ENCODE measurements at regions not wholly inside any gene's neighbourhood (a gene's known extent, or its start where the extent isn't known, plus 50 kb on each side); places are given as distances from the start of the nearest gene placed in this dataset.

GRCh38 chr11:10978198-10978597 lies 120.3 kb upstream of the ZBED5 start:
- FAIRE-seq (no peak), DNase-seq (ENCODE audit: low read depth, low spot score) (no peak)
- no TSS peak for BruUV-seq (replicated peaks)
- H3K9me1 ChIP-seq (replicated peaks; ENCODE audit: control insufficient read depth, extremely low read depth, insufficient read depth, low read length), result no peaks in the 10 kb centered on the region
- POLR2A ChIA-PET, result no interaction called here
- TF ChIP-seq JUN (IDR thresholded peaks at IDR 0.05; ENCODE audit: borderline replicate concordance, insufficient read depth, insufficient read length, low read depth) (no peak), FOS (IDR thresholded peaks at IDR 0.05; ENCODE audit: borderline replicate concordance, insufficient read depth, low read length) (no peak), POLR2A (IDR thresholded peaks at IDR 0.05; ENCODE audit: low read depth, low read length) (no peak), GATA2 (IDR thresholded peaks at IDR 0.05; ENCODE audit: insufficient read depth, insufficient read length, low read depth, low read length) (no peak), POLR2AphosphoS5 (IDR thresholded peaks at IDR 0.05; ENCODE audit: insufficient read depth, low read depth, low read length) (no peak), MYC (IDR thresholded peaks at IDR 0.05; ENCODE audit: low read depth, low read length) (no peak), CTCF (IDR thresholded peaks at IDR 0.05; ENCODE audit: extremely low read depth in 1 of 2, insufficient read depth in 1 of 2, low read depth in 1 of 2, low read length in 2 of 2) (no peak), MAX (IDR thresholded peaks at IDR 0.05; ENCODE audit: insufficient read depth, insufficient read length) (no peak), EZH2 (IDR thresholded peaks at IDR 0.05; ENCODE audit: borderline replicate concordance, low read depth, low read length, severe bottlenecking) (no peak)
- no peaks in the 10 kb centered on the region for H3K9me3 ChIP-seq (replicated peaks; ENCODE audit: control insufficient read depth, insufficient read depth, low read length)
- peaks cover 6 to 10% of the 10 kb centered on the region in 2 experiments for H3K27me3 ChIP-seq (ENCODE audit: control insufficient read depth in 2 of 2, insufficient read depth in 2 of 2, low read length in 2 of 2)
- intact Hi-C loops (cut with micrococcal nuclease) (no loop called here), dilution Hi-C loops (cut with MboI; ENCODE audit: extremely low pct_ligation_motif_present, low sequenced_read_pairs) (no loop called here)
- no peaks in the 10 kb centered on the region for H3K36me3 ChIP-seq (ENCODE audit: control insufficient read depth in 2 of 2, extremely low read depth in 1 of 2, insufficient read depth in 2 of 2, low read length in 2 of 2)
- CTCF ChIA-PET, result no interaction called here
- no peaks in the 10 kb centered on the region for H3K4me1 ChIP-seq (ENCODE audit: control insufficient read depth, extremely low read depth, insufficient read depth, low read length)
- H3K27ac ChIP-seq (ENCODE audit: insufficient read depth, low read depth, low read length), result no peak overlapping the region
- H4K20me1 ChIP-seq (replicated peaks; ENCODE audit: control insufficient read depth, extremely low read depth, insufficient read depth, low read length), result no peaks in the 10 kb centered on the region
- no peaks in the 10 kb centered on the region for H3K79me2 ChIP-seq (ENCODE audit: control insufficient read depth, insufficient read depth, low read length)
- H3K4me3 ChIP-seq (replicated peaks in 1 of 3; ENCODE audit: insufficient read depth in 1 of 3, low read depth in 1 of 3, low read length in 3 of 3), result no peak overlapping the region
- no peak overlapping the region for H2AFZ ChIP-seq (ENCODE audit: low read depth, low read length)
- H3K4me2 ChIP-seq (ENCODE audit: insufficient read depth, low read length), result no peak overlapping the region
- H3K9ac ChIP-seq (replicated peaks; ENCODE audit: extremely low read depth, insufficient read depth, low read length), result no peak overlapping the region
